ENCODE measurements at regions not wholly inside any gene's neighbourhood (a gene's known extent, or its start where the extent isn't known, plus 50 kb on each side); places are given as distances from the start of the nearest gene placed in this dataset.

GRCh38 chr16:79449067-79449769 lies 151.3 kb downstream of the MAF start:
- H4K20me1 ChIP-seq (ENCODE audit: insufficient read depth, low read length), result no peaks in the 10 kb centered on the region
- no peak overlapping the region for H3K14ac ChIP-seq (replicated peaks; ENCODE audit: low read depth, low read length)
- TF ChIP-seq ELK1 (IDR thresholded peaks at IDR 0.05; ENCODE audit: borderline replicate concordance, low read depth, low read length) (no peak), SMC3 (IDR thresholded peaks at IDR 0.05; ENCODE audit: low read depth, low read length) (no peak), MAFK (IDR thresholded peaks at IDR 0.05; ENCODE audit: low read depth, low read length) (no peak), FOS (IDR thresholded peaks at IDR 0.05; ENCODE audit: low read depth, low read length) (no peak), RAD21 (IDR thresholded peaks at IDR 0.05; ENCODE audit: low read length) (no peak), POLR2A (IDR thresholded peaks at IDR 0.05; ENCODE audit: low read depth, low read length) (no peak), USF2 (IDR thresholded peaks at IDR 0.05; ENCODE audit: low read depth, low read length) (no peak), MXI1 (IDR thresholded peaks at IDR 0.05; ENCODE audit: borderline replicate concordance, low read depth, low read length) (no peak)
- no peaks in the 10 kb centered on the region for H3K9me1 ChIP-seq (ENCODE audit: insufficient read depth, low read length)
- H2BK120ac ChIP-seq (ENCODE audit: low read depth, low read length), result no peak overlapping the region
- no peak overlapping the region for H2AFZ ChIP-seq (replicated peaks; ENCODE audit: low read length, poor library complexity)
- H3K9ac ChIP-seq (ENCODE audit: low read depth, low read length), result no peak overlapping the region
- no peak overlapping the region for H3K4me3 ChIP-seq (ENCODE audit: insufficient read depth, low read depth, low read length)
- H3K79me1 ChIP-seq (ENCODE audit: low read depth in 1 of 2, low read length in 2 of 2), result no peaks in the 10 kb centered on the region
- H3K4me2 ChIP-seq (ENCODE audit: low read depth, low read length), result no peak overlapping the region
- no peaks in the 10 kb centered on the region for H3K27me3 ChIP-seq (ENCODE audit: control insufficient read depth, insufficient read depth, low read length)
- H4K91ac ChIP-seq (ENCODE audit: insufficient read depth, low read depth, low read length), result no peak overlapping the region
- no peak overlapping the region for H3K56ac ChIP-seq (ENCODE audit: extremely low read depth, insufficient read depth, low read length)
- no peak overlapping the region for H3K27ac ChIP-seq (ENCODE audit: insufficient read depth, low read length)
- peaks cover 14% of the 10 kb centered on the region for H3K9me3 ChIP-seq (ENCODE audit: control insufficient read depth, insufficient read depth, low read length)
- no peak for DNase-seq
- no peak overlapping the region for H3K18ac ChIP-seq (ENCODE audit: low read depth, low read length)
- no peak overlapping the region for H2BK20ac ChIP-seq (ENCODE audit: low read depth, low read length)
- intact Hi-C loops (cut with micrococcal nuclease), result no loop called here
- no peak overlapping the region for H2BK15ac ChIP-seq (ENCODE audit: low read depth, low read length)
- no peak overlapping the region for H3K4ac ChIP-seq (ENCODE audit: low read depth, low read length)
- no peak overlapping the region for H4K8ac ChIP-seq (ENCODE audit: low read depth in 2 of 2, low read length in 2 of 2)
- H4K5ac ChIP-seq (ENCODE audit: low read depth, low read length), result no peak overlapping the region
- no TSS peak for BruUV-seq (replicated peaks)
- no CpG with 5 or more reads among the region's 10 CpGs for WGBS, 2 experiments (ENCODE audit: extremely low coverage in 2 of 2, insufficient read length in 1 of 2)
- H3K36me3 ChIP-seq (ENCODE audit: control insufficient read depth, insufficient read depth, low read length), result no peaks in the 10 kb centered on the region
- H3K23ac ChIP-seq (ENCODE audit: low read depth, low read length), result no peak overlapping the region
- H2AK9ac ChIP-seq (replicated peaks; ENCODE audit: low read depth, low read length, poor library complexity), result no peak overlapping the region
- ATAC-seq (ENCODE audit: low read depth), result no peak
- dilution Hi-C loops (cut with HindIII; ENCODE audit: low sequenced_read_pairs, unreplicated experiment), result no loop called here
- H3K4me1 ChIP-seq (ENCODE audit: control insufficient read depth, insufficient read depth, low read length), result no peaks in the 10 kb centered on the region
- no peak overlapping the region for H2BK5ac ChIP-seq (ENCODE audit: low read depth, low read length, poor library complexity, severe bottlenecking)
- in situ Hi-C loops (cut with MboI; ENCODE audit: low sequenced_read_pairs), result no loop called here
- ChIA-PET CTCF (no interaction called here), POLR2A (ENCODE audit: unreplicated experiment) (no interaction called here)
- no peak overlapping the region for H2AK5ac ChIP-seq (ENCODE audit: low read depth, low read length)
